Left lung (tissue), 4 donors: ENCODE measurements at regions not wholly inside any gene's neighbourhood (a gene's known extent, or its start where the extent isn't known, plus 50 kb on each side); places are given as distances from the start of the nearest gene placed in this dataset.

Experiments used
- ATAC-seq: fragments of 200-7000 bp; cut with Tn5 transposase; one replicate; pipeline ENCODE4 v1.9.1; 2020; ENCODE audit warnings: moderate library complexity
- DNase-seq, 4 donors: peaks; one replicate each; pipeline ENCODE4 v3.0.0-alpha.2; 2013 to 2020
- H3K27ac ChIP-seq, 2 donors: fragments of 200-600 bp; sonication (generic) in 1 of 2; one replicate each; pipeline versions ENCODE4 v1.5.0 to v1.8.0; 2020 to 2021
- H3K27me3 ChIP-seq, 2 donors: fragments of 200-600 bp; sonication (generic) in 1 of 2; one replicate each; pipeline versions ENCODE4 v1.5.0 to v1.8.0; 2020 to 2021
- H3K36me3 ChIP-seq, 2 donors: fragments of 200-600 bp; sonication (generic) in 1 of 2; one replicate each; pipeline versions ENCODE4 v1.5.0 to v1.8.0; 2020 to 2021
- H3K4me1 ChIP-seq, 2 donors: fragments of 200-600 bp; one replicate each; pipeline ENCODE4 v1.8.0; 2021
- H3K4me3 ChIP-seq, 2 donors: fragments of 200-600 bp; sonication (generic) in 1 of 2; one replicate each; pipeline versions ENCODE4 v1.5.0 to v1.8.0; 2020 to 2021; ENCODE audit warnings: mild to moderate bottlenecking in 1 of 2
- H3K9me3 ChIP-seq, 2 donors: fragments of 200-600 bp; sonication (generic) in 1 of 2; one replicate each; pipeline versions ENCODE4 v1.5.0 to v1.8.0; 2020 to 2021
- CTCF ChIP-seq, 2 donors: fragments of 200-600 bp; sonication (generic) in 1 of 2; IDR thresholded peaks; one replicate each; pipeline versions ENCODE4 v1.5.0 to v1.8.0; 2021; ENCODE audit warnings: antibody characterized with exemption in 2 of 2
- intact Hi-C, 2 donors: fragments of 100-400 bp; cut with DNase I; formaldehyde crosslinking; loops; one replicate each; pipeline versions ENCODE4 v1.11.2 to v1.14.2; 2022
- donor health status: DM: no; HTN: yes; CAD: no.
- donor health status: DM: no; HTN: no; CAD: no.

- TF ChIP-seq CTCF (IDR thresholded peaks at IDR 0.05): no peak
- peak; percentile 54 for ATAC-seq
These were observed 133.4 kb upstream of the AGAP1 start for GRCh38 chr2:235360446-235360845.

GRCh38 chr2:235365743-235366142, 128.1 kb upstream of the AGAP1 start:
- Histone ChIP-seq H3K27me3 (no peaks in the 10 kb centered on the region), H3K36me3 (no peaks in the 10 kb centered on the region), H3K9me3 (no peaks in the 10 kb centered on the region), H3K27ac (no peak overlapping the region), H3K4me1 (no peaks in the 10 kb centered on the region), H3K4me3 (no peak overlapping the region)
- no peak for TF ChIP-seq CTCF (IDR thresholded peaks at IDR 0.05)
- DNase-seq (no peak), ATAC-seq (no peak)
- intact Hi-C loops: no loop called here

More at GRCh38 chr2:235360446-235360845, 133.4 kb upstream of the AGAP1 start:
- Histone ChIP-seq H3K9me3 (no peaks in the 10 kb centered on the region), H3K4me1 (no peaks in the 10 kb centered on the region), H3K27ac (no peak overlapping the region), H3K4me3 (no peak overlapping the region), H3K36me3 (no peaks in the 10 kb centered on the region), H3K27me3 (no peaks in the 10 kb centered on the region)
- intact Hi-C loops: no loop called here
- no peak for DNase-seq

- H3K9me3 ChIP-seq: no peaks in the 10 kb centered on the region
- DNase-seq (no peak), ATAC-seq (no peak)
- TF ChIP-seq CTCF (IDR thresholded peaks at IDR 0.05): no peak
- no peak overlapping the region for H3K27ac ChIP-seq
- no peaks in the 10 kb centered on the region for H3K4me1 ChIP-seq
- no peaks in the 10 kb centered on the region for H3K27me3 ChIP-seq
- H3K36me3 ChIP-seq: no peaks in the 10 kb centered on the region
- intact Hi-C loops: no loop called here
- no peak overlapping the region for H3K4me3 ChIP-seq
These were observed 127.5 kb upstream of the AGAP1 start for GRCh38 chr2:235366390-235366789.

- no peak for TF ChIP-seq CTCF (IDR thresholded peaks at IDR 0.05)
- no peak overlapping the region for H3K27ac ChIP-seq
- ATAC-seq: no peak
- intact Hi-C loops: no loop called here
- no peak for DNase-seq
- no peaks in the 10 kb centered on the region for H3K36me3 ChIP-seq
- H3K4me3 ChIP-seq: no peak overlapping the region
- no peaks in the 10 kb centered on the region for H3K4me1 ChIP-seq
- no peaks in the 10 kb centered on the region for H3K27me3 ChIP-seq
- H3K9me3 ChIP-seq: no peaks in the 10 kb centered on the region
These were observed 127.0 kb upstream of the AGAP1 start for GRCh38 chr2:235366807-235367206.

- TF ChIP-seq CTCF (IDR thresholded peaks at IDR 0.05): no peak
- H3K4me1 ChIP-seq: no peaks in the 10 kb centered on the region
- H3K27ac ChIP-seq: no peak overlapping the region
- intact Hi-C loops: no loop called here
- no peak overlapping the region for H3K4me3 ChIP-seq
- no peaks in the 10 kb centered on the region for H3K9me3 ChIP-seq
- H3K27me3 ChIP-seq: no peaks in the 10 kb centered on the region
- DNase-seq (no peak), ATAC-seq (no peak)
- H3K36me3 ChIP-seq: no peaks in the 10 kb centered on the region
These were observed 122.8 kb upstream of the AGAP1 start for GRCh38 chr2:235371018-235371417.
